ENCODE measurements at regions not wholly inside any gene's neighbourhood (a gene's known extent, or its start where the extent isn't known, plus 50 kb on each side); places are given as distances from the start of the nearest gene placed in this dataset.

DNA sequence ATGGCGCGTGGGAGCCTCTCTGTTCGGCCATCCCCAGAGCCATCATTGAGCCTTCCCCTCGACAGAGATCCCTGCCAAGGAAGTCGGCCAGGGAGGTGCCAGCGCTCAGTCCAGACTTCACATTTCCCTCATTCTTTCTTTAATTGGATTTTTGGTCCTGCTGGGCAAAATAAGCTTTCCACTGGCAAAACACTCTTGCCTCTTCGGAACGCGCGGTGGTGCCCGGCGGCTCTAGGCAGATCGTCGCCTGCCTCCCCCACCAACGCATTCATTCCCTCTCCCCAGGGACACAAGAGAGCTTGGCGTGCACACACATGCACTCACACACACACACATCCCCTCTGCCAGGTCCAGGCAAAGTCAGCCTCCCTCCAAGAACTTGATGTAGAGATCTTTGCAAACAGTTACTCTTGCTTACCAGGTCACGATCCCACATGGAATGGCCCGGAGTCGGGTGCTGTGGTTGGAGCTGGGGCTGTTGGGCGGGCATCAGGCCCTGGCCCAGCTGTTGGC is 257.1 kb downstream of the BCOR start:
- TF ChIP-seq CTCF (tag by site-specific recombination; IDR thresholded peaks at IDR 0.05), result no peak
- no peak for TF ChIP-seq ZEB2 (tag by site-specific recombination; IDR thresholded peaks at IDR 0.05)
- TF ChIP-seq ZBTB20 (tag by site-specific recombination; IDR thresholded peaks at IDR 0.05), result no peak
- no peak for TF ChIP-seq ZBTB17 (tag by site-specific recombination; IDR thresholded peaks at IDR 0.05)
- no peak for TF ChIP-seq ZNF501 (tag by site-specific recombination; IDR thresholded peaks at IDR 0.05)
- TF ChIP-seq ZNF274 (IDR thresholded peaks at IDR 0.05; ENCODE audit: low read length), result no peak
- no peak for TF ChIP-seq ZNF274 (tag by site-specific recombination; IDR thresholded peaks at IDR 0.05; ENCODE audit: borderline replicate concordance)
- TF ChIP-seq ZNF18 (tag by site-specific recombination; IDR thresholded peaks at IDR 0.05), result no peak
- no peak for TF ChIP-seq YY1 (tag by site-specific recombination; IDR thresholded peaks at IDR 0.05)
- TF ChIP-seq ZNF629 (tag by site-specific recombination; IDR thresholded peaks at IDR 0.05), result no peak
- TF ChIP-seq ZNF558 (tag by site-specific recombination; IDR thresholded peaks at IDR 0.05), result no peak

All from HEK293 (cell line).